Stimulated activated CD4-positive, alpha-beta T cell treated with anti-CD3 and anti-CD28 coated beads, Interleukin-4, amount 100 ng/mL, for 24 hours (primary cell): ENCODE measurements at regions not wholly inside any gene's neighbourhood (a gene's known extent, or its start where the extent isn't known, plus 50 kb on each side); places are given as distances from the start of the nearest gene placed in this dataset.

Experiments
- DNase-seq: peaks from one replicate; pipeline ENCODE4 v3.0.0-alpha.2; 2020

GRCh38 chr2:125070726-125071505 lies 1045.8 kb downstream of the CNTNAP5 start:
- DNase-seq, result no peak

- no peak for DNase-seq
Measured at GRCh38 chr2:125073440-125073839, 1048.4 kb downstream of the CNTNAP5 start.

- DNase-seq, result no peak
Measured at GRCh38 chr2:125085904-125086303, 1060.8 kb downstream of the CNTNAP5 start.

GRCh38 chr2:125086313-125087184 lies 1061.5 kb downstream of the CNTNAP5 start:
- no peak for DNase-seq

- no peak for DNase-seq
Measured at GRCh38 chr2:125092276-125093009, 1067.4 kb downstream of the CNTNAP5 start.

- DNase-seq, result no peak
Measured at GRCh38 chr2:125095826-125096225, 1070.7 kb downstream of the CNTNAP5 start.

GRCh38 chr2:125106710-125107109 lies 1081.6 kb downstream of the CNTNAP5 start:
- DNase-seq, result no peak

GRCh38 chr2:125107446-125107845 lies 1082.4 kb downstream of the CNTNAP5 start:
- DNase-seq, result no peak

GRCh38 chr2:125108251-125108650 lies 1083.2 kb downstream of the CNTNAP5 start:
- no peak for DNase-seq

- DNase-seq, result no peak
Measured at GRCh38 chr2:125125902-125126301, 1100.8 kb downstream of the CNTNAP5 start.

GRCh38 chr2:125160947-125161346 lies 1135.9 kb downstream of the CNTNAP5 start:
- no peak for DNase-seq

- DNase-seq, result no peak
Measured at GRCh38 chr2:125167152-125167551, 1142.1 kb downstream of the CNTNAP5 start.

GRCh38 chr2:125167820-125168219 lies 1142.7 kb downstream of the CNTNAP5 start:
- no peak for DNase-seq

GRCh38 chr2:125168442-125168841 lies 1143.4 kb downstream of the CNTNAP5 start:
- DNase-seq, result no peak

GRCh38 chr2:125169022-125169763 lies 1144.1 kb downstream of the CNTNAP5 start:
- DNase-seq, result no peak

- no peak for DNase-seq
Measured at GRCh38 chr2:125169764-125170146, 1144.7 kb downstream of the CNTNAP5 start.

GRCh38 chr2:125172181-125172580 lies 1147.1 kb downstream of the CNTNAP5 start:
- DNase-seq, result no peak

GRCh38 chr2:125175415-125175814 lies 1150.3 kb downstream of the CNTNAP5 start:
- no peak for DNase-seq

GRCh38 chr2:125185691-125186270 lies 1160.7 kb downstream of the CNTNAP5 start:
- DNase-seq, result no peak

GRCh38 chr2:125207431-125207830 lies 1182.3 kb downstream of the CNTNAP5 start:
- DNase-seq, result no peak

GRCh38 chr2:125216321-125216720 lies 1191.2 kb downstream of the CNTNAP5 start:
- no peak for DNase-seq

GRCh38 chr2:125224188-125224587 lies 1199.1 kb downstream of the CNTNAP5 start:
- DNase-seq, result no peak
